DMS53 treated with DMSO at 0.1 percent for 48 hours (cell line): ENCODE measurements at regions not wholly inside any gene's neighbourhood (a gene's known extent, or its start where the extent isn't known, plus 50 kb on each side); places are given as distances from the start of the nearest gene placed in this dataset.
"Not testable (repeated sequence)": the region's sequence is repeated elsewhere in the genome, so short reads cannot be mapped to it uniquely, and the experiment has no call there.

ENCODE experiments used
- DNase-seq: peaks from one replicate; lab custom pipeline; 2025; ENCODE audit not compliant: unreplicated experiment; lab: John Stamatoyannopoulos, UW

DNA sequence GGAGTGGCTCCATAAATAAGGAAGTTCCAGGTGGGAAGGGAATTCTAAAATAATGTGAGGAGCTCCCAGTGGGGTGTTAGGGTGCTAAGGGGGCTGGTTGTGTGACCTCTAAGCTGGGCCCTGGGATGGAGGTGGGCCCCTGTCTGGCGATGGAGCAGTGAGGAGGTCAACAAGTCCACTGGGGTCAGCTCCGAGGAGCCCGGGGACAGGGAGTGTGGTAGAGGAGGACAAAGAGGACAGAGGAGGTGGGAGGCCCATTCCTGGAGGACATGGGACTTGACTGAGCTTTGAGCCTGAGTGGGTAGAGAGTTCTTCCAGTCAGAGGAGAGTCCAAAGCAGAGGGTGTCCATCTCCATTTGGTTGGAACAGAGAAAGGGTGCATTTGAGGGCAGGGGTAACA, 390.2 kb downstream of the TSHZ3 start:
- no peak for DNase-seq

DNA sequence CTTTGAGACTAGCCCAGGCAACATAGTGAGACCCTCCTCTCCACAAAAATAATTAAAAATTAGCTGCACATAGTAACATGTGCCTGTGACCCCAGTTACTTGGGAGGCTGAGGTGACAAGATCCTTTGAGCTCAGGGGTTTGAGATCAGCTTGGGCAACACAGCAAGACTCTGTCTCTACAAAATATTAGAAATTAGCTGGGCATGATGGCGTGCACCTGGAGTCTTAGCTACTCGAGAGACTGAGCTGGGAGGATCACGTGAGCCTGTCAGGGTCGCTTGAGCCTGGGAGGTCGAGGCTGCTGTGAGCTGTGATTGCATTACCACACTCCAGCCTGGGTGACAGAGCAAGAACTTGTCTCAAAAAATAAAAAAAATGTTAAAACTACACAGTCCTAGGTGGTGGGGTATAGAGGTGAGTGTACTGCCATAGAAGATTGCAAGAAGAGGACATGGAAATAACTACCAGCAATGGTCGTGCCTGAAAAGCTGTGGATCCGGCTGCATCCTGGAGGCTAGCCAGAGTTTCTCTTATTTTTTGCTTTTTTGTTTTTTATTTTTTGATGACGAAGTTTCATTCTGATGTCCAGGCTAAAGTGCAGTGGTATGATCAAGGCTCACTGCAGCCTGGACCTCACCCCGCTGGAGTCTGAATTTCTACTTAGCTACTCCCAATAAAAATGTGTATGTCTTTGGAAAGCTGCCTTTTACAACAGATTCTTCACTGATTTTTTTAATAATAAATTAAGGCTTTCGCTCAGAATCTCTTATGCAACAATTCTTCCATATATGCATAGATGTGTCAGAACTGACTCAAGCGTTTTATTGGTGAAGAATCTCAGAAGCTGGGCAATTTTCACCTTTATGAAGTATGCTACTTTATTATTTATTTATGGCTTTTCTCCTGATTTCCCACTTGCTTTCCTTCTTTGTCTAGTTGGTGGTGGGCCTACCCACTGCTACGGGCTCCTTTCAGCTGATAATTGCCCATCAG, 393.8 kb downstream of the TSHZ3 start:
- no peak for DNase-seq

GRCh38 chr19:30944276-30944932, 404.8 kb downstream of the TSHZ3 start:
- not testable (repeated sequence) for DNase-seq

GRCh38 chr19:30943101-30943843, 406.0 kb downstream of the TSHZ3 start:
- DNase-seq = no peak

GRCh38 chr19:30942636-30943035, 406.6 kb downstream of the TSHZ3 start:
- no peak for DNase-seq

GRCh38 chr19:30941591-30941990, 407.6 kb downstream of the TSHZ3 start:
- DNase-seq = no peak

- DNase-seq = no peak
These were observed 413.0 kb downstream of the TSHZ3 start for GRCh38 chr19:30936276-30936675.

DNA sequence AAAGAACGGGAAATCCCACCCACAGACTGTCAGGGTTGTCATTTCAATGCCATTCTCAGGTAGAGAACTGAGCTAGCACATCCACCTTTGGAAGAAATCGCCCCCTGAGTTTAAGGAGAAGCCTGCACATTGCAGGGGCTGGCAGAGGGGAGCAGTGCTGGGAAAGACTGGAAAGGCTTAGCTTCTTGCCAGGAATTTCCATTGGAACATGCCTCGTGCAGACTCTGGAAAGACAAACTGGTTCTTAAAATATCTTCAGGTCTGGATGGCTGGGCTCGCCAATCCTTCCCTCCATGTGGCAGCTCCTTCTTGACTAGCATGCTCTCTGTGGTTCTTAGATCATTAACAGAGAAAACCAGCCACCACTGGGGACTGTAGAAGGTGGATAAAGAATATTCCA, 414.1 kb downstream of the TSHZ3 start:
- no peak for DNase-seq

GRCh38 chr19:30933454-30933853, 415.8 kb downstream of the TSHZ3 start:
- not testable (repeated sequence) for DNase-seq

DNA sequence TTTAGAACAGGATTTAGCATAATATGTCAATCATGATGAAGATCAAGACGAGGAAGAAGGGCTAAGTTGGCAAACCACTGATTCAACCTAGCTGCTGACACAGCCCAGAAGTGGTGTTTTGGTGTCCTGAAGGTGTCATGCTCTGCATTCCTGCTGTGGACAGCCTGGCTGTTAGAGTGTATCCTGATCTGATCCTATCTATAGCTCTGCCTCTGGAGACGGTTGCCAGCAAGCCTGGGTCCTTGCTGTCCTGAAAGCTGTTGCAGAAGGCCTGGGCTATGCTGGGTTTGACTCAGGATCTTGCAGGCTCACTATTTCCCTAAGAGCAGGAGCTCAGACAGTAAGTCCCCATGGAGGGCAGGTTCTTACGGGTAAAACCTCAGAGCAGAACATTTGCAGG, 416.4 kb downstream of the TSHZ3 start:
- DNase-seq = no peak

DNA sequence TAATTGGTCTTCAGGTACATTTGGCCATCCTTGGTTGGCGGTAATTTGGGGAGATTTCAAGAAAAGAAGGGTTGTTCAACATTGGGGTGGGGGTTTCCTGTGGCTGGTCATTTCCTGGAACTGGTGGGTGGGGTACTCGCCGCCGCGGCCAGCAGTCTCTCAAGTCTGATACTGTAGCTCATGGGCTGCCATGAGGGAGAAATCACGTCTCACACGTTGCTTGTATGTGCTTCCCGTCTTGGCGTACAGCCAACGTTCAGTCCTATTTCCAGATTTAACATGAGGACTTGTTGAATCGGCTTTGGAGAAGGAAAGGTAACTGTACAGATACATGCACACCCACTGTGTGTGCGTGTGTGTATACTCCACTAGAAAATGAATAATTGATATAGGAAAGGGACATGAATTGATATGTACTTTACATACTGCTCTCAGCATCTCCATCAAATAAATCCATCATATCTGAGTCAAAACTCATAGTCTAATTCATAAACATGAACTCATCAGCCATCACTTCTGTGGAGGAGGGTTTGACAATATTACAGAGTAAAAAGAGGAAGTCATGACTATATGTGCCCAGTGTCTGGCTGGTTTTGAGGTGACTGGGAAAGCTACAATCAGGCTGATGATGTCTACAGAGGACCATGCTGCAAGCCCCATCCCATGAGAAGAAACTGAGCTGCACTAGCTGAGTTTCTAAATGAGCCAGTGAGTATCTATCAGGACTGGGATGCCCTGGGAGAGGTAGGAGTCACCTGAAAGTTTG, 418.1 kb downstream of the TSHZ3 start:
- DNase-seq = no peak

DNA sequence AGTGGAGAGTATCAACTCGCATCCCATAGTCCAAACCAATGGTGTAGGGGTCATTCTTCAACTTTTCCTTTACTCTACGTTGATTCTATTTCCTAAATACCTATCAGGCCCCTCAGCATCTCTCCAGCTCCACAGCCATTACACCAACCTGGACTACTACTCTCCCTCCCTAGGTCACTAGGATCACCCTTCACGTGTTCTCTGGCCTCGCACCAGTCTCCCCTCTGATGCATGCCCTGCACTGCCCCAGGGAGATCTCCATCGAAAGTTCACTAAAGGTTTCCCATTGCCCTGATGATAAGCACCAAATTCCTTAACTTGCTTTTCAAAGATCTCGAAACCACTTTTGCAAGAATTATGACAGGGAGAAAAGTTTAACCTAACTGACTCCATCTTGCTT, 421.5 kb downstream of the TSHZ3 start:
- DNase-seq = no peak

GRCh38 chr19:30924670-30925069, 424.6 kb downstream of the TSHZ3 start:
- no peak for DNase-seq

DNA sequence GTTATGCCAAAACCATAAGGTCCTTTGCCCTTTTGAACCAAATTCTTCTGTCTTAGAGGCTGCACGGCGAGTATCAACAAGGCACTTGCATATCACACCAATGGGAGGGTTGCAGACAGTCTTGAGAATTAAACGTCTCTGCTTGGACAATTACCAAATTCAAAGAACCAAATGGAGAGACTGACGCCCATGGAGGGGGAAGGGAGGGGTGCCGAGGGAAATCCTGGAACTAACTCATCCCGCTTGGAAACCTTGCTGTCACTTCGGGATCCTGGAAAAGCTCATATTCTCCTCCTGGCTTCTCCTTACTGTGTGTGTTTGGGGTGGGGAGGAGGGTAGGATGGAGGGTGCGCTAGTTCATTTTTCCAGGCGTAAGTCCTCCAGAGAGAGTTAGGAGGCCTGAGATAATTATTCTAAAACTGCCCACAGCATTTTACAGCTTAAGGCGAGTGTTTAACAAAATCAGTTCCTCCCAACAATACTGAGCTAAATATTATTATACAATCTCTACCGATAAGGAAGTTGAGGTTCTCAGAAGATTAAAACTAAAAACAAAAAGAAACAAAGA, 425.1 kb downstream of the TSHZ3 start:
- no peak for DNase-seq

DNA sequence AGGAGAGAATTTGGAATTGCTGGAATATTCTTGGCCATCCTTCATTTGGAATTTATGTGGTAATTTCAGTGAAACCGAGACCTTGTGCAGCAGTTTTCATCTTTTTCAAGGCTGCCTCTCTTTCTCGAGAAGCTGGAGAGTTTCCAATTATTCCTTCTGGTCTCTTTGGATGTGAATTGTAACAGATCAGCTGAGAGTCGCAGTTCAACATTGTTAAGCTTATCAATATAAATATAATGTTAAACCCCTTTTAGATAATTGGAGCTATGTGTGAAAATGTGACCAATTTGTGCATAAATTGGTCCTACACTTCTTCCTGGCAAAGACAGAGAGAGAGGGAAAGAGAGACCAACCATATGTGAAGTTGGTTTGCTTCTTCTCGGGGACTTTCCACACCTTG, 425.6 kb downstream of the TSHZ3 start:
- no peak for DNase-seq

DNA sequence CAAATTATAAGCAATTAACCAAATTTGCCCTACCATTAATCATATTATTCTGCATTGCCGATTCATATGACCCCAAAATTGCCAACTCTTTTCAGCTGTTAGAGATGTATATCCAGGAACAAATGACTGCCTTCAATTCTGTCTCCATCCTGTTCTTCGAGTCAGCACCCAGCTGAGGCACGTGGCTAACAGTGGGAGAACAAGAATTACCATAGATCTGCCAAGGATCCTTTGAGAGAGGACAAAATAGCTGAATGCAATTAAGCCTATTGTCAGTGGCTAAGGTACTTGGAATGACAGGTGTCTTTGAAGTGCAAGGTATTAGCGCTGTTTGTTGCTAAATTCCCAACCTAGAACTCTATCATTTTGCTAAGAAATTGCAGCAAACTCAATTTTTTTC, 426.1 kb downstream of the TSHZ3 start:
- no peak for DNase-seq

- DNase-seq = no peak
These were observed 429.0 kb downstream of the TSHZ3 start for GRCh38 chr19:30920222-30920621.

DNA sequence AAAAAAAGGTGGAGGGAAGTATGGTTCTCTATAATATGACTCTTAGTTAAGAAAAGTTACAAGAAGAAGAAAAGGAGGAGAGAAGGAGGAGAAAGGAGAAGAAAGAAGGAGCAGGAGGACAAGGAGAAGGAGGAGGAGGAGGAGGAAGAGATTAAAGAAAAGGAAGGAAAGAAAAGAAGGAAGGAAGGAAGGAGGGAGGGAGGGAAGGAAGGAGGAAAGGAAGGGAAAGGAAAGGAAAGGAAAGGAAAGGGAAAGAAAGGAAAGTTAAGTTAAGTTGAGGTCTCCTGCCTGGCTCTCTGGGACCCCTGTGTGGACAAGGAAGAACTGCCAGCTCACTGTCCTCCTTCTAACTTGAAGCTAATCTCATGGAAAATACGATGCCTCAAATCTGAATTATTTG, 429.5 kb downstream of the TSHZ3 start:
- no peak for DNase-seq

DNA sequence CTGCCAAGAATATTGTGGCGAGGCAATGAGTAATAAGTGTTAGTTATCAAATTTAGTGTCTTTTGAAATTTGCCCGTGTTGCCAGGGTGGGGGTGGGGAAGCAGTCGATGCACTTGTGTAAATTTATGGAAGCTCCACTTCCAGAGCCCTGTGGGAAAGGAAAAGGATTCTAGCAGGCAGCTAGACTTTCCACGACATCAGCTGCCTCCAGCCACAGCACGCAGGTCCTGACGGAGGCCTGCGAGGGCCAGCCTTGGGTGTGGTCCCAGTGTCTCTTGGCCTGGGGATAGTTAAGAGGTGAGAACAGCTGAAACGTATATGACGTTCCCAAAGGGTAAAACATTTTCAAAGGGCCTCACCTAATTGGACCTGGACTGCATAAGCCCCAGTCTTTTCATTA, 433.0 kb downstream of the TSHZ3 start:
- no peak for DNase-seq

GRCh38 chr19:30911491-30911890, 437.7 kb downstream of the TSHZ3 start:
- DNase-seq = no peak
